Bone marrow (tissue), 2 donors: ENCODE measurements at regions not wholly inside any gene's neighbourhood (a gene's known extent, or its start where the extent isn't known, plus 50 kb on each side); places are given as distances from the start of the nearest gene placed in this dataset.

ENCODE experiments used
- DNase-seq, 2 donors: peaks; one replicate each; lab custom pipeline; 2025; lab: John Stamatoyannopoulos, UW

DNA sequence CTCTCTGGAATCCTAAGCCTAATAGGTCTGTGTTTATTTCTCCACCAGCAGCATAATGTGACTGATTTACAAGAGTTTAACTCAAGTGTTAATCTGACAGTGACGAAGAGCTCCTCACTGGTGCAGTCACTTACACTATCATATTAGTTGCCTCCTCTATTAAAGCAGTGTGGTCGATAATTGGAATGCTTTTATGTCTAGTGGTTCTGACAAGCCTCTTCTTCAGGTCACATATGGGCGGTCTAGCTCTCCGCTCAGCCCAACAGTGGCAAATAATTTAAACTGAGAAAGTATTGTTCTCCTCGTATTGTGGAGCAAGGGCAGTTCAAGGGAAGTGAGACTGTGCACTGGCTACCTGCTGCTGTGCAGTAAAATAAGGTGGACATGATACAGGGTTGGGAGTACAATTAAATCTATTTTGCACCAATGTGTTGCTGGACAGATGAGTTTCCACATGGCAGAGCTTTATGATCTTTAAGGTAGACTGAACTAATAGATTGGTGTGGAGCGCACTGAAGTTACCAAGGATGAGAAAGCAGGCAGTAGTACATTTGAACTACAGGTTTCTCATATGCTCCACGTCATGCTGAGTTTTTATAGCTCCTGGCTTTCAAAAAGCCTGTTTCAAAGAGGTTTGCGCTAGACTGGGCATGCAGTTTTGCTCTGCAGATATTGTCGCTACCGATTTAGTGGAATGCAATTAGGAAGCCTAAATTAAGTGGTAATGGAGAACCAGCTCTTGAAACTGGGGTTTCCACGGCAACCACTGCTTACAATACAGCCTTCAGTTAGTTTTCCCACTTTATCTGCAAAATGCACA, 151.7 kb upstream of the POU3F3 start:
- no peak for DNase-seq

DNA sequence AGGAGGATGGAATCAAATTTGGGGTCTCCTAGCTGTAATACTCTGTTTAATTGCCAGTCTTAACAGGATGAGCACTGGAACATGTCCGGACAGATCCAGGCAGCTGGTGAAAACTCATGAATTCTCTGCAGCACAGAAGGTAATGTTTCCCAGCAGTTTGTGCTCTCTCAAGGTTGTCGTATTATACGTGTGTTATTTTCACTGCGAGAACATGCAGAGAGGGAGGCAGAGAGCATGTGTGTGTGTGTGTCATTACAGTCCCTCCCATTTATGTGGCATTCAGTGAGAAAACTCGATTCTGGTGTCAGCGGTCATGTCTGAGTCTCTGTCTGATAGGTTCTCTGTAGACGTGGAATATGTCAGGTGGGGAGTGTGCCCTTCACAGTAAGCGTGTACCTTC, 150.2 kb upstream of the POU3F3 start:
- no peak for DNase-seq

DNA sequence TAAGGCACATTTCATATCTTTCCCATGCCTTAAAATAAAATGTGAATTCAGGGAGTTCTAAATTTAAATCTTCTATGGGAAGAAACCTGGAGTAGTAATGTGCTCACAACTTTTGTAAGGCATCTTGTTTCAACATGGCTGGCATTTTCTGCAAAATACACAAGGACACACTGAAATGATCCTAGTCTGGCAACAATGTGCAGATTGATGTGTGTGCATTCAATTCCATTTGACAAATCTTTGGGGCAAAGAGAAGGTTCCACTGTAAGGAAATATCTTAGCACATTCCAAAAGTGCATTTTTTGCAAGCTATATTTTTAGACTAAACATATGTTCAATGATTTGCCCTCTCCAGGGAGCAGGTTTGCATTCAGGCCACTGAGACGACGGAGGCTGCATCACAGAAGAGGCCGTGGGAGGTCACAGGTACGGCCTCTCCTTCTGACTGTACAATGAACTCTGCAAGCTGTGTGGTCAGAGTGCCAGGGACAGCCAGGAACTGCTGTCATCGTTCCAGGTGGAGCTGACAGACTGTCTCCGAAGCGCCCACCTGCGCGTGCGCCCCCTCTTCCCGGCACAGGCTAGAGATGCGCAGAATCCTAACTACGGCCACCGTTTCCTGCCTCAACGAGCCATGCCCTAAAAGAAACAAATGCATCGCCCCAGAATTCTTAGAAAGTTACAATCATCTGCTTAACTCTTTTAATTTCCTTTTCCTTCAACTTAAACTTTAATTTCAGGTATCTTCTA, 149.2 kb upstream of the POU3F3 start:
- DNase-seq, result no peak

DNA sequence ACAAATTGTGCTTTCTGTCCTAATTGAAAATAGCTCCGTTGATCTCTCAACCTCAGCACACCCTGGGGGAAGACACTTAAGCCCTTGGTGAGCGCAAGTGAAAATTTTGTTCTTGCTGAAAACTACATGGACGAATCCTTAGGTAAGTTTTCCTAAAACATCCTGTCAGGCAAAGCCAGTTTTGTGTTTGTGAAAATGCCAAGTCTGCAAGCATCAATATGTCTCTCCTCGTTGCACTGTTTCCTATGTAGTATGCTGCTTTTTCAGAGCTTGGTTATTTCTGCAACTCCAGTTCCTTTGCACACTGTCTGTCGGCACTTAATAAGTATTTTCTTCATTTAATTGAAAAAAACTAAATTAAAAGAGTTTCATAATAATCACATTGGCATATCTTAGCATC, 146.9 kb upstream of the POU3F3 start:
- no peak for DNase-seq

DNA sequence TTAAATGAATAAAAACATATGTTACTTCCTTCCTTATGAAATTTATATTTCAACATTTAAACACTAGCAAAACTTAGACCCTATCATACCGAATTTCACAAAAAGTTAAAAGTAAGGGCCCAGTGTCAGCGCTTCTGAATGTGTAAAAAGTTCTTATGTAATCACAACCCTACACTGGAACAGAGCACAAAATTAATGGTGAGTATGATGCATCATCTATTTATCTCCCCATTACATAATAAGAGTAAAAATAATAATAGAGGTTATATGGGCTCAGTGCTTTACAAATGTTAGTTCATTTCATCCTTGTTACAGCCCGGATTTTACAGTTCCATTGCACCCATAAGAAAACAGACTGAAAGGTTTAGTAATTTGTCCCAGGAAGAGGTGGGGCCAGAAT, 144.9 kb upstream of the POU3F3 start:
- no peak for DNase-seq

DNA sequence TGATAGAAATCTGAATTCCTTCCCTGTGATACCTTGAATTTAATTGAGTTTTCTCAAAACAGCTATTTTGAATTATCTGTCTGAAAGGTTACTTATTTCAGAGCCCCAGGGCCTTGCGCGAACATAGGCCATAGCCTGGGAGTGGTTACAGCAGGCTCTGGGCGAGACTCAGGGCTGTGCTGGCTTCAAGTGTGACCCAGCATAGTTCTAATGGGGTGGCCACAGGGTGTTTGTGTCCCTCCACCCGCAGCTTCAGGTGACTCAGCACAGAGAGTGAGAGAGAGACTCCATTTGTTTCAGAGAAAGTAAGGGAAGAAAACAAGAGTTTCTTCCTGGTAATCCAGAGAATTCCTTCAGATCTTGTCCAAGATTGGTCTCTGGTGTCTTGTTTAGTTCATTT, 137.9 kb upstream of the POU3F3 start:
- DNase-seq, result no peak

DNA sequence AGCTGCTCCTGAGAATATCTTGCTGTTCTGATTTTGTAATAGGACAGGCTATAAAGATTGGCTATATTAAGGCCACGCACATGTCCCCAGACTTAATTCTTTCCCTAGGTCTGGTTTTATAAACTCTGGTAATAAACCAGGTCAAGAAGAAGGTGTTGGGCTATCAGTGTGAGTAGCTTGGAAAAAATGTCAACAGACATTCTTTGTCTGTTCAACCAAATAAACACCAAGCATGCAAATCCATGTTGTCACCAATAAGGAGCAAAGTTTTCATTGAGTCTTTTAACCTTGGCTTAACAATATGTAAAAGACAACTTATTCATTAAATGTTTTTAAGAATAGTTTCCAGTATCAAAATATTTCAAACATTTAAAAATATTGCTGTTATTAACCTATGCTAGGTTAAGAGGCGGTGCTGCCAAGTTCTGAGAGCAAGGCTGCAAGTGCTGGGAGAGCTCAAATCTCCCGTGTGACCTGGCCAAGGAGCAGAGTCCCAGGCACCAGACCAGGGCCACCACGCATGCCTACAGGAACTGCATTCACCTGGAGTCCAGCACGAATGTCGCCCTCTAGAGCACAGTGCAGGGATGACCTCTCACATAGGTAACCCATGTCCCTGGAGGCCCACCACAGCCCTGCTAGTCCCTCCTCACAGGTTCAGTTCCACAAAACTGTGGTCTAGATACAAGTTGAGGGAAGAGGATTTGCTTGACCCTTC, 120.5 kb upstream of the POU3F3 start:
- no peak for DNase-seq

DNA sequence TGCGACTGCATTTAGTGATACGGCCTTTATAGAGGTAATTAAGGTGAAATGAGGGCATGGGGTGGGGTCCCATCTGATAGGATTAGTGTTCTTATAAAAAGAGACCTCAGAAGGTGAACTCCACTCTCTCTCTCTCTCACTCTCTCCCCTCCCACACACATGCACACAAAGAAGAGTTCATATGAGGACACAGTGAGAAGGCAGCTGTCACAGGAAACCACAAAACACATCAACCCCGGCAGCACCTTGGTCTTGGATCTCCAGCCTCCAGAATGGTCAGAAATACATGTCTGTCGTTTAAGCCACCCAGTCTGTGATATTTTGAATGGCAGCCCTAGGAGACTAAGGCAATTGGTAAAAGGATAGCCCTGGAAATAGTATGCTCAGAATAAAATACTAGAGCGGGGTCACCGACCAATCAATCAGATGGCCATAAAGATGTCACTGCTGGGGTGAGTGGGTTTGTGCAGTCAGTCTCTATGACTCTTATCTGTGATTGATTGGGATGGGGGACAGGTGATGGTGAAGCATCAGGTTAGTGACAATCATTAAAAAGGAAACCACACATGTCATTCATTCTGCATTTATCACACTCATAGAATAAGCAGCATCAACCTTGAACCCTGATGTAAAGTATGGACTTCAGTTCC, 118.9 kb upstream of the POU3F3 start:
- peak in 1 of 2 donors; percentile 32 for DNase-seq

DNA sequence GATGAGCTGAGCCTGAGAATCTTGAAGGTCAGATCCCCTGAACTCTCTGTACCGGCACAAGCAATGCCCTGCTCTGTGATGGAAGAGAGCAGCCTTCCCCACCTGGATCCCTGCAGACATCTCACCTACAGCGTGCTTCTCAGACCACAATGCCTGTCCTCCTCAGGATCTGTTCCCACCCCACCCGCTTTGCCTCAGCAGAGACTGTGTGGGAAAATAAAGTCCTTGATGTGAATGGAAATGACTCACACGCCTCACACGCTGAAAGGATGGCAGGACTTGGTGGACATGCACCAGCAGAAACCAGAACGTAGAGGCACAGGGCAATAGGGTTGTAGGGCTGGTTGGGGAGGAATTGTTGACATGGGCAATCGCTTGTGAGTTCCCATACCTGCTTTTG, 117.9 kb upstream of the POU3F3 start:
- no peak for DNase-seq

DNA sequence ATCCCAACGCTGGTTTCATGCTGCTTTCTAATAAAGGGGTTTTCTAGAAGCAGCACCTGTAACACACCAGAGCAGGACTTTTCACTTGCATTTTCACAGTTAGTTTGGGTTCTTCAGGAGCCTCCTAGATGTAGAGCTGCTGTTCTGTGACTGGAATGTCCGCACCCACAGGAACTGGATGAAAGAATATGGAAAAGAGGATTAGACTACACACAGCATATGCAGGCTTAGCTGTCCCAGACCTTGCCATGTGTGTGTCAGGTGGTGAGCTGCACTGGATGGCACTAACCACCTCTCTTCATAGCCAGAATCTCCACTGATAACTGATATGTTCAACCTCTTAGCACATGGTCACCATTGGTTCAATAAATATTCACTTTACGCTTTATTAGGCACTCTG, 112.1 kb upstream of the POU3F3 start:
- no peak for DNase-seq

DNA sequence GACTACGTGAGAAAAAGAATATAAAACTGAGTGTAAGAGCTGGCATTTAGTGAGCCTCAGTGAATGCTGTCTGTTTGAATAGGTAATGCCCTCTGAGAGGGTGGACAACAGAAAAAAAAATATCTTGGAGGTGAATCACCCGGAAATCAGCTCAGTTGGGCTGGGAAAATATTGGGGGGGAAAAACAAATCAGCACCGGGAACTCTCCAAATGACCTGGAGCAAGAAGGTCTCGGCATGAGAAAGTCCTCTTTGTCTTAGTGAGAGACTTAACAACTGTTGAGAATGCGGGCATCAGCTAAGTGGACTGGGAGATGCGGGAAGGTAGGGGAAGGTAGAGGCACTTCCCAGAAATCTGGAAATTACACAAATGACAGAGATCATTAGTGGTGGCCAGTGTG, 109.4 kb upstream of the POU3F3 start:
- DNase-seq, result no peak

DNA sequence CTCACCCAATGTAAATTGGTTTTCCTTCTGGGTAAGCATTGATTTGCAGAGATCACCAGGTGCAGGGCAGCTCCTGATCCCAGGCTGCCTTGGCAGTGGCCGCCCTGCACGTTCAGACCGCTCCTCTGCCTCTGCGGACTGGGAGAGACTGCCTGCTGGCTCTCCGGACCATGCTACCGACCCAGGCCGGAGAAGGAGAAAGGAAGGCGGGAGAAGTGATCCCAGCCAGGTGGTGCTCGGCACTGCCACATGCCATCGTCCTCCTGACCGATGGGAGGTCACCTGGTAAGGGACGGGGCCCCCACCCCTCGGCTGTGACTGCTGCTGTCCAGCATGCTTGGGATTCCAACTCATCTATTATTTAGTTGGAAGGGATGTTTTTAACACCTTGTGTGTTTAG, 108.1 kb upstream of the POU3F3 start:
- no peak for DNase-seq

DNA sequence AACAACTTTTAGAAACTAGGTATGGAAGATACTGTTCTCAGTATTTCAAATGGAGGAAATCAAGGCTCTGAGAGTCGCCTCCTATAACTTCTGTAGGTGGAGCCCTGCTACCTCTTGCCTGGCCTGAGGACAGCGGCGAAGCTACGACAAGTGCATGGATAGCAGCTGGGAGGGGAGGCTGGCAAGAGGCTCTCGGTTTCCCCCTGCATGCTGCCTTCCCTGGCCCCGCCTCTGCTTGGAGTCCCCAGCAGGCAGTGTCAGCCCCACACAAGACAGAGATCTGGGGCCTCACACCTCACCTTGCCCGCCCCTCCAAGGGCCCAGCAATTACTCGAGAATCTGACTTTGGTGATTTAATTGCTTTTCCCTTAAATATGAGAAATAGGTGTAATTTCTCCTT, 107.6 kb upstream of the POU3F3 start:
- DNase-seq, result no peak

DNA sequence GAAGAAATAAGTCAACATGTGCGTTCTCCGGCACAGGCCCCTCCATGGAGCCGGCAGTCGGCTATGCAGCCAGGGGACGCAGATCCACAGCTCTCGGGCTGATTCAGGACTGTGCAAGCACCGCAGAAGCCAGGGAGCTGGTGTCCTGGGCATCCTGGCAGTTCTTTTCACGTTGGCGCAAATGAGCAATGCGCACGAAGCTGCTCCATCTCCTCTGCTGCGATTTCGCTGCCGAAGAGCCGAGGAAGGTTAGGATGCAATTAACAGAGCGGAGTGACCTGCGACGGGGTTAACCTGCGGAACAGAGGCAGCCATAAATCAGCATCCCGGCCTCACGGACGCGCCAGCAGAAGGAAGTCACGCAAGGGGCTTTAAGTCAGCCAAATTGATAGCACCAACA, 107.1 kb upstream of the POU3F3 start:
- DNase-seq, result no peak

DNA sequence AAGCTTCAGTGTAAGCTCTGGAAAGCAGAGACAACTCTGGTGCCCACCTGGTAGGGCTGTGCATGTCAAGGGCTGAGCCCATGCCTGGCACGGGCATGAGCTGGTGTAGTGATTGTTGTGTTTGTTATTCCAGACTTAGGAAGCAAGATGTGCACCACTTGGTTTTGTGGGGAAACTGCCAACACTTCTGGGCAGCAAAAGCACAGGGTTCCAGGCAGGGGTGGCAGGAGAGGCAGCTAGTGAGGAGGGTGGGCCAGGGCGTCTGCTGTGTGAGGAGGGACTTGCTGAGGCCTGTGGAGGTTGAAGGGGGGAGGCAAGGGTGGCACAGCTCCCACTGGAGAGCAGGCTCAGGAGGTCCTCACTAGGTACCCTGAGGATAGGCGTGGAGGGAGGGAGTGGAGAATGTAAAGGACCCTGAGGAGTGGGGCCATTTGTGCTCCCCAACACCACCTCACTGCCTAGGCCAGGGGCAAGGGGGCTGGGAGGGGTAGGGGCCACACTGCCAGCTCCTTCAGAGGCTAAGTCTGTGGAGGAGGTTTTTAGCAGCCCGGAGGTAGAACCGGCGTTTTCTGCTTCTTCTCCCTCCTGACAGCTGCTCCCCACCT, 104.0 kb upstream of the POU3F3 start:
- DNase-seq, result no peak

DNA sequence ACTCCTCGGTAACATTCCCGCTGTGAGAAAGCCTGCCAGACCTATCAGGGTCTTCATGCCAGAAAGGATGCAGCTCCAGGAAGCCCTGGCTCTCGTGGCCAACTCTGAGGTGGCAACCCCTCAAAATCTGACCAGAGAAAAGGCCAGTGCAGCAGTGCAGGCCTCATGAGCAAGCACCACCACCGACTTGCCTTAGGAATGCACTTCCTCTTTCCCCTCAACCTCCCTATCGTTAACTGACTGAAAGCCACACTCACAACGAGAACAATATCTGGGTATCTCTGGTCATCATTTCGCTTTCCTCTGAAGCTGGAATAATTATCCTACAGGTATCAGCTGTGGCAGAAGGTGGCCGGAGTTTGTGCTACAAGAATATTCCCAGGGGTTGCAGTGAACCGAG, 101.4 kb upstream of the POU3F3 start:
- no peak for DNase-seq

DNA sequence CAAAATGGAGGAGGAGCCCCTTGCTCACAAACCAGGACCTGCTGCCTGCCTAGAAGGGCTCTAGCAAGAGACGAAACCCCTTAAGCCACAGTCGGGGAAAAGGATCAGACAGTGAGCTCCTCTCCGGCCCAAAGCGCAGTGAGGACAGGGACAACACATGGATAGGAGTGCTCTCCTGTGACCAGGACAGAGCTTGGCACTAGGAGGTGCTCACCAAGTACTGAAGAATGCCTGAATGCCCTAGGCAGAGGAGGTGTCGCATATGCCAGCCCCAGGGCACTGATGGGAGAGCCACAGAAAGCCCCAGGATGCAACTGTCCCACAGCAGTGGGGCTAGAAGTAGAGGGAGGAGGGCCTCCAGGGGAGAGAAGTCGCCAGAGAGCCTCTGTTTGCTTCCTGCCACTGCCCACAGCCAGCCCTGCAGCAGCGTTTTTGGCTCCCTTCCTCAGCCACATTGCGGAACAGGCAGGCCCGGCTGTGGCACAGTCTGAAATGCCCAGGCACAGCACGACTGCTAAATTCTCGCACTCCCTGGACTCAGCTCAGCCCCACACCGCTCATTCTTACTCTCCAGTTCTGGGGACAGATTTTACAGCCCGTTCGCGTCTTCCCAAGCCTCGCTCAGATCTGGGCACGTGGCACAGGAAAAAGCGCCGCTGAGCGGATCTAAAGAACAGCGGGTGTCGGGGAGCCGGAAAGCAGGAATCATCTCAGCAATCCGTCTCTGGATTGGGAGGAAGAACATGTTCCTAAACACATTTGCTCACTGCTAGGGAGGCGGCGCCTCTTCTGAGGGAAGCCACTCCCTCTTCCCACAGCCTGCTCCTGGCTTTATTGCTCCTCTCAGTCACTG, 98.7 kb upstream of the POU3F3 start:
- peak; percentile 9 to 89 for DNase-seq

DNA sequence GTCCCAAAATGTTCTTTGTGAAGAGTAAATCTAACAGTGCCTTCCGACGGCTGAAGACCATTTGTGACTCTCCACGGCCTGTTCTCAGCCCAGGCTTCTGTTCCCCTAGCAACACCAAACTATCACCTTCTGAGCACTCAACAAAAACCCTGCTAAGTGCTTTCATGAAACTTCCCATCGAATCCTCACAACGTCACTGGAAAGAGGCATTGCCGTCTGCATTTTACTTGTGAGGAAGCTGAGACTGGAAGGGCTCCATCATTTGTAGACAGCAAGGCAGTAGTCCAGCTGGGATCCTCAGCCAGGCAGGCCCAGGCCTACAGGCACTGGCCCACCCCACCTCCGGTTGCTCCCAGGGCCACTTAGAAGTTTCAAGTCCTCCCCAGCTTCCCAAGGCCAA, 97.8 kb upstream of the POU3F3 start:
- no peak for DNase-seq

DNA sequence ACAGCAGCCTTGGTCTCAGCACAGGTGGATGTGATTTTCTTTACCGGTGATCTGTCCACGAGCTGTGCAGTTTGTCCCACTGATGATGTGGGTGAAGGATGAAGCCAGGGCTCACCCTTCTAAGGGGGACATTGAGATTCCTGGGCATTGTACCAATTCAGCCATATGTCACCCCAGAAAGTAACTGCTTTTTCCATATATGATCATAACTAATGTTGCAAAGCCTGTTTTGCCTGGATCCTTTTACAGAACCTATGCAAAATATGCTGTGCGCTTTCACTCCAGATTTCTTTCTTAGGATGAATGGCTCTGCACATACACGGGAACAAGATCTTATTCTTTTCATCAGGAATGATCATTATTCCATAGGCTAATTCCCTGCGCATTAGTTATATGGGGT, 96.9 kb upstream of the POU3F3 start:
- no peak for DNase-seq

DNA sequence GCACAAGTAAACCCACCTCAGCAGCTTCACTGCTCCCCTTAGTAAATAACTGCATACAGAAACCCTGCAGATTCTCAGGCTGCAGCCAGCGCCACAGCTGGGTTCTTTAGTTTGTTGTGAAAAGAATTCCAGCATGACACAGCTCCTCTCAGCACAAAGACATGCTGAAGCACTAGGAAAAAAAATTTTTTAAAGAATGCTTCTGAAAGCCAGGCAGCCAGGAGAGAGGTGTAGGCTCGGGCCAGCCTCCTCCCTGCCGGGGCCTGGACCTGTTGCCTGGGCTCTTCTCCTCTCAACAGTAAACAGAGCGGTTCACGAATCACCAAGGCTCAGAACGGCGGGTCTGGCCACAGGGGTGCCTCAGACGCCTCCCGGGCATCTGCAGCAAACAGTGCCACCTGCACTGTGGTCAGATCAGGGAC, 95.7 kb upstream of the POU3F3 start:
- DNase-seq, result no peak

DNA sequence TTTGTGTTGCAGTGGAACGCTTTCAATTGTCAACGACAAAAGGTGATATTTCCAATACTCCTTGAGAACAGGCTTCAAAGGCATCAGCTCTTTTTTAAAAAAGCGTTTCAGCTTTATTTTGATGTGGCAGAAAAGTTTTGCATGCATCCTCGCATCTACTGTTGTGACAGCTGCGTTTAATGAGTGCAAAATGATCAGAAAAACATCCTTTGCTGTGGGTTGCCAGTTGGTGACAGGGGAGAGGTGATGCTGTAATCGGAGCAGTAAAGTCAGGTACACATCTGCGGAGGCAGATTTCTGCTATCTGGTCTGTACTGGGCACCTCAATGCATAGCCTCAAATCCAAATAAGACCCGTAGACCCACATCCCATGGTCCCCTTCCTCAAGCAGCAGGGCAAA, 91.9 kb upstream of the POU3F3 start:
- no peak for DNase-seq
